Panc1 (cell line): ENCODE measurements at regions not wholly inside any gene's neighbourhood (a gene's known extent, or its start where the extent isn't known, plus 50 kb on each side); places are given as distances from the start of the nearest gene placed in this dataset.

Experiments used
- ATAC-seq: fragments of 200-7000 bp; cut with Tn5 transposase; 2 replicates; pipeline ENCODE4 v1.9.1; 2020; ENCODE audit warnings: mild to moderate bottlenecking, moderate library complexity
- BruUV-seq: library from RNA; stranded (reverse); fragments of 400-500 nt; replicated peaks from 2 replicates; lab custom pipeline; 2021; lab: Mats Ljungman, UMichigan
- CTCF ChIA-PET: fragments of 300-600 bp; sonication (Branson Sonifier 250); formaldehyde crosslinking; loops from one replicate; lab custom pipeline; 2022; ENCODE audit warnings: antibody characterized with exemption; lab: Charles Lee
- POLR2A ChIA-PET: fragments of 300-600 bp; sonication (Branson Sonifier 250); formaldehyde crosslinking; loops from one replicate; lab custom pipeline; 2022; ENCODE audit warnings: antibody characterized with exemption; lab: Charles Lee
- DNase-seq: peaks from one replicate; pipeline ENCODE4 v3.0.0-alpha.2; 2010; ENCODE audit warnings: low read depth, low spot score
- H3K27ac ChIP-seq: 2 replicates; pipeline ENCODE4 v1.5.1; 2011; ENCODE audit warnings: mild to moderate bottlenecking, low read length, inconsistent platforms
- H3K27me3 ChIP-seq: fragments of 200-500 bp; sonication (Bioruptor generic); 2 replicates; pipeline ENCODE4 v1.6.0; 2014; ENCODE audit warnings: low read length, inconsistent platforms; ENCODE audit not compliant: control insufficient read depth, insufficient read depth
- H3K36me3 ChIP-seq: fragments of 200-500 bp; sonication (Bioruptor generic); 2 replicates; pipeline ENCODE4 v1.5.1; 2014; ENCODE audit warnings: inconsistent platforms, mild to moderate bottlenecking, low read length, moderate library complexity; ENCODE audit not compliant: control insufficient read depth, insufficient read depth
- H3K4me1 ChIP-seq: 2 replicates; pipeline ENCODE4 v1.5.1; 2011; ENCODE audit warnings: inconsistent platforms, mild to moderate bottlenecking, low read length, moderate library complexity; ENCODE audit not compliant: control insufficient read depth, insufficient read depth
- H3K4me3 ChIP-seq, 2 experiments: 2 replicates each; pipeline ENCODE4 v1.5.1; 2011 to 2012; ENCODE audit warnings: low read depth in 2 of 2, low read length in 2 of 2, mild to moderate bottlenecking in 2 of 2, inconsistent platforms in 1 of 2, moderate library complexity in 1 of 2
- H3K9me3 ChIP-seq: fragments of 200-500 bp; sonication (Bioruptor generic); 2 replicates; pipeline ENCODE4 v1.5.1; 2014; ENCODE audit warnings: low read depth, mild to moderate bottlenecking, inconsistent platforms, low read length, moderate library complexity; ENCODE audit not compliant: control insufficient read depth, insufficient read depth
- POLR2AphosphoS5 ChIP-seq: IDR thresholded peaks from 2 replicates; pipeline ENCODE4 v1.6.1; 2012; ENCODE audit warnings: mild to moderate bottlenecking, low read depth, low read length, moderate library complexity
- SIN3A ChIP-seq: IDR thresholded peaks from 2 replicates; pipeline ENCODE4 v1.6.1; 2012; ENCODE audit warnings: low read depth, mild to moderate bottlenecking, low read length, moderate library complexity, borderline replicate concordance; ENCODE audit not compliant: insufficient read depth
- TCF7L2 ChIP-seq: IDR thresholded peaks from 2 replicates; pipeline ENCODE4 v1.6.1; 2011; ENCODE audit warnings: mild to moderate bottlenecking, low read depth, low read length, inconsistent platforms
- in situ Hi-C: cut with HindIII; loops from 2 replicates; pipeline ENCODE4 v1.10.0; 2016; ENCODE audit warnings: low sequenced_read_pairs, low pct_unique_long_range_greater_than_20kb
- intact Hi-C: fragments of 100-400 bp; cut with micrococcal nuclease; formaldehyde crosslinking; loops from one replicate; pipeline ENCODE4 v1.10.0; 2022; ENCODE audit not compliant: unreplicated experiment
- TF ChIP-seq, protein P1 (sequence below), 2 experiments: IDR thresholded peaks; 2 replicates each; pipeline ENCODE4 v1.6.1; 2011 to 2012; ENCODE audit warnings: low read depth in 2 of 2, control low read depth in 1 of 2, low read length in 1 of 2, mild to moderate bottlenecking in 1 of 2, moderate library complexity in 1 of 2; ENCODE audit not compliant: insufficient read depth in 1 of 2
- TF ChIP-seq, protein P2 (sequence below): fragments of 450-650 bp; IDR thresholded peaks from 2 replicates; pipeline ENCODE4 v1.5.1; 2017; ENCODE audit warnings: mild to moderate bottlenecking

DNA sequence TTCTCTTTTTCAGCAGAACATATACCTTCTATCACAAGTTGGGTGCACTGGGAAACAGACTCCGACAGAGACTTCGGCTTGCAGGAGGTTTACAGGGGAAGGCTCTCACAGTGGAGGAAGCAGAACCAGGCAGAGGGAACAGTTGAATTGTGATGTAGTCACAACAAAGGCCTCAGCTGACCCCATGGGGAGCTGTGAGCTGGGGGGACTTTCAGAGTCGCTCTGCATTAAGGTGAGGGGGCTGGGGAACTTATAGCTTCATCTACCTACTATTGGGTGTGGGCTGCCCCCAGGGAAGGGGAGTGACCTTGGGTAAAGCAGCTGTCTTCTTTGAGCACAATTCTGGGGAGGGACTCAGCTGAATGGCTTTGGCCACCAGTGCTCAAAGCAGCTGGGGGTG is 94.9 kb upstream of the POU3F1 start:
- no peaks in the 10 kb centered on the region for H3K36me3 ChIP-seq
- no peak for DNase-seq
- TF ChIP-seq POLR2AphosphoS5, result no peak
- no peak for TF ChIP-seq SIN3A
- TF ChIP-seq, protein P1, sequence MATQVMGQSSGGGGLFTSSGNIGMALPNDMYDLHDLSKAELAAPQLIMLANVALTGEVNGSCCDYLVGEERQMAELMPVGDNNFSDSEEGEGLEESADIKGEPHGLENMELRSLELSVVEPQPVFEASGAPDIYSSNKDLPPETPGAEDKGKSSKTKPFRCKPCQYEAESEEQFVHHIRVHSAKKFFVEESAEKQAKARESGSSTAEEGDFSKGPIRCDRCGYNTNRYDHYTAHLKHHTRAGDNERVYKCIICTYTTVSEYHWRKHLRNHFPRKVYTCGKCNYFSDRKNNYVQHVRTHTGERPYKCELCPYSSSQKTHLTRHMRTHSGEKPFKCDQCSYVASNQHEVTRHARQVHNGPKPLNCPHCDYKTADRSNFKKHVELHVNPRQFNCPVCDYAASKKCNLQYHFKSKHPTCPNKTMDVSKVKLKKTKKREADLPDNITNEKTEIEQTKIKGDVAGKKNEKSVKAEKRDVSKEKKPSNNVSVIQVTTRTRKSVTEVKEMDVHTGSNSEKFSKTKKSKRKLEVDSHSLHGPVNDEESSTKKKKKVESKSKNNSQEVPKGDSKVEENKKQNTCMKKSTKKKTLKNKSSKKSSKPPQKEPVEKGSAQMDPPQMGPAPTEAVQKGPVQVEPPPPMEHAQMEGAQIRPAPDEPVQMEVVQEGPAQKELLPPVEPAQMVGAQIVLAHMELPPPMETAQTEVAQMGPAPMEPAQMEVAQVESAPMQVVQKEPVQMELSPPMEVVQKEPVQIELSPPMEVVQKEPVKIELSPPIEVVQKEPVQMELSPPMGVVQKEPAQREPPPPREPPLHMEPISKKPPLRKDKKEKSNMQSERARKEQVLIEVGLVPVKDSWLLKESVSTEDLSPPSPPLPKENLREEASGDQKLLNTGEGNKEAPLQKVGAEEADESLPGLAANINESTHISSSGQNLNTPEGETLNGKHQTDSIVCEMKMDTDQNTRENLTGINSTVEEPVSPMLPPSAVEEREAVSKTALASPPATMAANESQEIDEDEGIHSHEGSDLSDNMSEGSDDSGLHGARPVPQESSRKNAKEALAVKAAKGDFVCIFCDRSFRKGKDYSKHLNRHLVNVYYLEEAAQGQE (IDR thresholded peaks at IDR 0.05; ENCODE audit: insufficient read depth in 1 of 2, low read depth in 2 of 2, low read length in 1 of 2), result no peak
- TF ChIP-seq, protein P2, sequence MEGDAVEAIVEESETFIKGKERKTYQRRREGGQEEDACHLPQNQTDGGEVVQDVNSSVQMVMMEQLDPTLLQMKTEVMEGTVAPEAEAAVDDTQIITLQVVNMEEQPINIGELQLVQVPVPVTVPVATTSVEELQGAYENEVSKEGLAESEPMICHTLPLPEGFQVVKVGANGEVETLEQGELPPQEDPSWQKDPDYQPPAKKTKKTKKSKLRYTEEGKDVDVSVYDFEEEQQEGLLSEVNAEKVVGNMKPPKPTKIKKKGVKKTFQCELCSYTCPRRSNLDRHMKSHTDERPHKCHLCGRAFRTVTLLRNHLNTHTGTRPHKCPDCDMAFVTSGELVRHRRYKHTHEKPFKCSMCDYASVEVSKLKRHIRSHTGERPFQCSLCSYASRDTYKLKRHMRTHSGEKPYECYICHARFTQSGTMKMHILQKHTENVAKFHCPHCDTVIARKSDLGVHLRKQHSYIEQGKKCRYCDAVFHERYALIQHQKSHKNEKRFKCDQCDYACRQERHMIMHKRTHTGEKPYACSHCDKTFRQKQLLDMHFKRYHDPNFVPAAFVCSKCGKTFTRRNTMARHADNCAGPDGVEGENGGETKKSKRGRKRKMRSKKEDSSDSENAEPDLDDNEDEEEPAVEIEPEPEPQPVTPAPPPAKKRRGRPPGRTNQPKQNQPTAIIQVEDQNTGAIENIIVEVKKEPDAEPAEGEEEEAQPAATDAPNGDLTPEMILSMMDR, result no peak
- no peak for TF ChIP-seq TCF7L2
- BruUV-seq, result no TSS peak
- ATAC-seq, result no peak
- POLR2A ChIA-PET, result no interaction called here
- CTCF ChIA-PET, result no interaction called here
- intact Hi-C loops, result no loop called here
- no peak overlapping the region for H3K27ac ChIP-seq
- H3K4me1 ChIP-seq, result peaks cover 27% of the 10 kb centered on the region
- H3K27me3 ChIP-seq, result peaks cover 2% of the 10 kb centered on the region; the same call in 1 of the 2 replicates
- in situ Hi-C loops, result no loop called here
- H3K4me3 ChIP-seq, result no peak overlapping the region
- H3K9me3 ChIP-seq, result no peaks in the 10 kb centered on the region

DNA sequence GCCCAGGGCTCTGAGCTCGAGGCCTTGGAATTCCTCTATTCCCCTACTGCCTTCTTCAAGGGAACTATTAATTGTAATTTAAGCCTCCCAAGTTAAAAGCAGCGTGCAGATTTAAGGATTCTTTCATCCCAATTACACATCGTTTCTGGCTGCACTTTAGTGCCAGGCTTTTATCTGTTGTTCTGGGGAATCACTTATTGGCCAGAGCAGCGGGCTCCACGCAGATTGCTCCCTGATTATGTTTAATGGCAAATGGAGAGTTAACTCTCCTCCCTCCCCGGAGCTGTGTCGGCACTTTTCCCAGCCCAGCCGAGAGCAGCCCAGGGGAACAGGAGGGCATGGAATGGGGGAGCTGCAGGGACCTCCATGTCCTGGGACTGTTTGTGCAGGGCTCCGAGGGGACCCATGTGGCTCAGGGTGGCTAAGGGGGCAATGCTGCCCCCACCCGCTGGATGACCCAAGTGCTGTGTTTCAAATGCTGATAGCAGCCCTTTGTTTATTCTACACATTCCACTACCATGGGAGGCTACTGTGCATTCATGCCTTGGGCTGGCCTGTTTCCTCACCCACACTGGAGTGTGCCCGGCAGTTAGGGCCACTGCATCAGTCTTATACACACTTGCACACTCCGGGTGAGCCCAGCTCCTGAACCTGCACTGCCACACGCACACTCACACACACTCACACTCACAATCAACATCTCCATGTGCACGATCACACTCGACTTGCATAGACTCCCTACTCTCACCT is 93.3 kb upstream of the POU3F1 start:
- POLR2A ChIA-PET, result interaction anchor here (0.6 kb wide), 1 partner anchor 586 kb away, joined by 3 read pairs; no protein-coding TSS in a partner anchor
- H3K27ac ChIP-seq, result no peak overlapping the region
- H3K4me3 ChIP-seq, result no peak overlapping the region
- TF ChIP-seq POLR2AphosphoS5, result no peak
- TF ChIP-seq SIN3A, result no peak
- TF ChIP-seq TCF7L2, result no peak
- TF ChIP-seq, protein P1 (IDR thresholded peaks at IDR 0.05; ENCODE audit: insufficient read depth in 1 of 2, low read depth in 2 of 2, low read length in 1 of 2), result no peak
- TF ChIP-seq, protein P2, result no peak
- intact Hi-C loops, result no loop called here
- DNase-seq, result no peak
- H3K36me3 ChIP-seq, result no peaks in the 10 kb centered on the region
- peaks cover 27% of the 10 kb centered on the region for H3K4me1 ChIP-seq
- CTCF ChIA-PET, result interaction anchor here (1.2 kb wide), 1 partner anchor 10 kb away, joined by 7 read pairs; no protein-coding TSS in a partner anchor
- ATAC-seq, result peak; percentile 67
- peaks cover 2% of the 10 kb centered on the region; the same call in 1 of the 2 replicates for H3K27me3 ChIP-seq
- no peaks in the 10 kb centered on the region for H3K9me3 ChIP-seq
- BruUV-seq, result no TSS peak
- in situ Hi-C loops, result no loop called here
